HG03159 (cell line): ENCODE measurements at regions not wholly inside any gene's neighbourhood (a gene's known extent, or its start where the extent isn't known, plus 50 kb on each side); places are given as distances from the start of the nearest gene placed in this dataset.
"Not testable (repeated sequence)": the region's sequence is repeated elsewhere in the genome, so short reads cannot be mapped to it uniquely, and the experiment has no call there.

Experiments
- ATAC-seq: cut with Tn5 transposase; IDR thresholded peaks from one replicate; pipeline ENCODE4 v1.9.1; 2021; ENCODE audit warnings: mild to moderate bottlenecking, moderate library complexity; ENCODE audit not compliant: unreplicated experiment

- no peak for ATAC-seq
Measured at GRCh38 chr11:24108609-24109008, 388.2 kb upstream of the LUZP2 start.

GRCh38 chr11:24122291-24122690 is 374.6 kb upstream of the LUZP2 start:
- no peak for ATAC-seq

- no peak for ATAC-seq
Measured at GRCh38 chr11:24124876-24125275, 372.0 kb upstream of the LUZP2 start.

GRCh38 chr11:24131698-24132097 is 365.2 kb upstream of the LUZP2 start:
- ATAC-seq, result no peak

DNA sequence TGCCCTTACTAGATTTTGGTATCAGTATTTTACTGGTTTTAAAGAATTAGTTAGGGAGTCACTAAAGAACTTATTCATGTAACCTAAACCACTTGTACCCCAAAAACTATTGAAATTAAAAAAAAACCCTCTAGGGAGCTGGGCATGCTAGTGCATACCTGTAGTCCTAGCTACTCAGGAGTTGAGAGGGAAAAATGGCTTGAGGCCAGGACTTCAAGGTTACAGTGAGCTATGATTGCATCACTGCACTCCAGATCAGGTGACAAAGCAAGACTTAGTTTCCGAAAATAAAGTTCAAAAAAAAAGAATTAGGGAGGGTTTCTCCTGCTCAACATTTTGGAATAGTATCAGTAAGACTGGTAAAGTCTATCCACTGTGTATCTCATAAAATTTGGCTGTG is 364.4 kb upstream of the LUZP2 start:
- ATAC-seq, result no peak

GRCh38 chr11:24134879-24135589 is 361.8 kb upstream of the LUZP2 start:
- no peak for ATAC-seq

- no peak for ATAC-seq
Measured at GRCh38 chr11:24142062-24142461, 354.8 kb upstream of the LUZP2 start.

- ATAC-seq, result no peak
Measured at GRCh38 chr11:24145411-24145810, 351.4 kb upstream of the LUZP2 start.

DNA sequence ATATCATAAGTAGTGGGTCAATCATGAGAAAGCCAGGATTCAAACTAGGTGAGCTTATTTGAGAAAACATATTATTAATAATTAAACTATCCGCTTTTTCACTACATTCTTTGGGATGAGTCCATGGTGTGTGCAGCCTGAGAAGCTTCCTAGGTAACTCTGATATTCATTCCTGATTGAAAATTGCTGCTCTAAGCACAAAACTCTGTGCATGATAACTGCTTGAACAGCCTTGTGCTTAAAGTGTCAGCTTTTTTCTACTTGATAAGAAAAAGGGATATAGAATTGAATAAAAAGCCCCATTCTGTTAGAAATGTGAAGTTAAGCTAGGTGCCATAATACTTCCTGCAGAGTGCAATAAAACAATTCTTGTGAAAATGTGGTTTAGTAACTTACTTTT is 343.5 kb upstream of the LUZP2 start:
- ATAC-seq, result no peak

GRCh38 chr11:24155792-24156191 is 341.1 kb upstream of the LUZP2 start:
- ATAC-seq, result no peak

GRCh38 chr11:24157316-24157715 is 339.5 kb upstream of the LUZP2 start:
- ATAC-seq, result no peak

GRCh38 chr11:24161587-24161986 is 335.3 kb upstream of the LUZP2 start:
- ATAC-seq, result no peak

DNA sequence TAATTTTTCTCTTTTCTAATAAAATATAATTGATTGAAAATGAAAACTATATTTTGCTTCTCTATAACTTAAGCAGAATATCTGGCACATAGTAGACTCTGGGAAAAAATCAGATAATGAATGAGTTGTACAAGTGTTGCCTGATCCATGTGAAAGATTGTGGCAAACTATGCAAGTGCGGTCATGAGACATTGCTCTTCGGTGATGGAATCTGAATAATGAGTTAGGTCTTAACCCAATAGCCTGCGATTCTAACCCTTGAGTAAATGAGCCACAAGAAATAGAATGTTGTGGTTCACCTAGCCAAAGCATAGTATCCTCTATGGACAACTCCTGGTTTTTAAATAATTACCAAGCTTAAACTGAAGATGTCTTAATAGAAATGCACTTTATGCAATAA is 333.7 kb upstream of the LUZP2 start:
- ATAC-seq, result no peak

DNA sequence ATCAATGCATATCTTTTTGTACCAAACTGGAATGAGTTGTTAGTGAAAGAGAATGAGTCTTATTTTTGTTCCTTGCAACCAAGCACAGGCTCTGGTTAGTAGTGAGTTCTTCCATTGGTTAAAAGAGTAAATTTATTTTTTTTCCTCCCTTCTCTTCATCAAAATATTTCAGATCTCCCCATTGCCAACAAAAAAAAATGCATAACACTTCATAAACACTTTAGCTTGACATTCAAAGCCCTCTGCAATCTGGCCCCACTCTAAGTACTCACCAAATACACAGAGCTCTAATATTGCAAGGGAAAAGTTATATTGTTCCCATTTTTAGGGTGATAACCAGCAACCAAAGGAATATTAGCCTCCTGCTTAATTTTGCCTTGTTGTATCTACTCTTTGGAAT is 333.0 kb upstream of the LUZP2 start:
- ATAC-seq, result no peak

GRCh38 chr11:24171869-24172268 is 325.0 kb upstream of the LUZP2 start:
- ATAC-seq, result no peak

DNA sequence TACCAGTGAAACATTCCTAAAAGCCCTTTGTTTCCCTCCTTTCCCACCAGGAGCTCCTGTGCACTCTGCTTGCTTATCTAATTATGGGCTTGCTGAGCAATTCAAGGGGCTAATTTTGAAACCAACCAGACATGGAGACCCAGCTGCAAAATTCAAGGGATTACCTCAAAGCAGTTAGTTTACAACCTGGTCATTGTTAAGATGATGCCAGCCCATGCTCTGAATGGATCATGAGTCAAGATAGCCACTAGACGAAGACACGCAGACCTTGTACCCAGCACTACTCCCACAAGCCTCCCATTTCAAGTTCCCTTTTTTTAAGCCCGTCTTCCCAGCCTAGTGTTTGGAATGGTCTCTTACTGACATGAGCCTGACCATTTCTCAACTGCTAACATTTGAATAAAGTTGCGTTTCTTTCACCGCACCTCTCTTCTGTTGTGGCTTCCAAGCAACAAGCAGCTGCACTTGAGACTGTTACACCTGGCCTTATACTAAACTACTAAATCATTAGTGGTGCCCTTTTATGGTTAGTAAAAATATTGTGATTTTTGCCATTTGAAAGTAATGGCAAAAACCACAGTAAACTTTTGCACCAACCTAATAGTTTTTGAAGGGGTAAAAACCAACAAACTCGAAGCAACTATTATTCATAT is 315.3 kb upstream of the LUZP2 start:
- no peak for ATAC-seq

- ATAC-seq, result not testable (repeated sequence)
Measured at GRCh38 chr11:24185535-24185934, 311.3 kb upstream of the LUZP2 start.

DNA sequence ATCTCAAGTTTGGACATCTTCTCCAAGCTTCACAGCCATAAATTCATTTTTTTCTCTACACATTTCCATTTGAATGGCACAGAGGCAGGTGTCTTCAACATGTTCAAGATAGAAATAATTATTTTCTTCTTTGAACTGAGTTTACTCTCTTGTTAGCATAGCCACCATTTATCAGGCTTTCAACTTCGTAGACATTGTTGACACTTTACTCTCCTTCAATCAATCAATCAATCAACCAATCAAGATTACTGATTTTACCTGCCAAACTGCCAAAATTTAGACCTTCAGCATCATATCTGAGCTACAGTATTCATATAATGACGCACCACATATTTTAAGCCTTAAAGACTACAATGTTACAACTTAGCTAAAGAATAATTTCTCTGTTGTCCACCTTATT is 300.1 kb upstream of the LUZP2 start:
- ATAC-seq, result no peak

DNA sequence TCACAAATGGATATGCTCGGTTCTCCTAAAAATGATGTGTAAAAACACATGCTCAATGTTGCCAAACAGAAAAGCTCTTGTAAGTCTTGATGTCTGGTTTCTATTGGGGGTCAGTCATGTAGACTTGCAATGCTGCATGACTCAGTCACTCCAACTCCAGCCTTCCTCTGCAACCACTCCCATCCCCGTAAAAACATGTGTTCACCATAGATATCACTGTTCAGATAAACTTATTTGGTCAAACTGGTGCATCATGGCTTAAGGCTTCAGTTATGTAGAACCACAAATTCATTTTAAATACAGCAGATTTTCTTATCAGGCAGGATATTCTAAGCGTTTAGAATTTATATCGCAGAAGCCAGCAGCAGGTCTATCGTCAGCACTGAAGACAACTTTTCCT is 298.4 kb upstream of the LUZP2 start:
- ATAC-seq, result no peak

DNA sequence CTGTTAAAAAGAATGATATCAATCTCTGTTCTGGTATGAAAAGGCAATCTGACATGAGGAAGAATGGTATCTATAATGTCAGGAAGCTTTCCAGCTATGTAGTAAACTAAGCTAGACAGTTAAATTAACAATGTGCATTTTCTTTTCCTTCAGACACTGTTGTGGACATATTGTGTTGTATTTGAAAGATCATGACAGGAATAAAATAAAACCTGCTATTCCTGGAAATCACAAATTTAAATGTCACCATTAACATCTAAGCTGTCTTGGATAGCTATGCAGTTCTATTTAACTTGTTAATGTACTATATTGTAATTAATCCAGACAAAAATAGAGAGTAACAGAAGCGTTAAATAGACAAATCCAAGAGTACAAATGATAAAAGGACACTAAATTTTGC is 297.4 kb upstream of the LUZP2 start:
- ATAC-seq, result no peak

DNA sequence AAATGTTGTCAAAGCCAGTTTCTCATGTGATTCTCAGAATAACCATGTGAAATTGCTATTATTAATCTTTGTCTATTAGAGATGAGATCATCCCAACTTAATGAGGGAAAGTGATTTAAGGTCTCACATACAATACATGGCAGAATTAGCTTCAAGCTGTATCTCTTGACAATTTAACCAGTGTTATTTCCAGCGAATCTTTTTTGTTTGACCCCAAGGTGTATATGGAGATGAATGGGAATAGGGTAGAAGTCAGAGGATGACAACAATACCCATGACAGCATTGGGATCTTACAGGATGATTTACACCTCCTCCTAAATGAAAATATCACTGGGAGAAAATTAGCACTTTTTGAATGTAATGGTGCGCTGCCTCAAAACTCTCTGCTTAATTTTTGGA is 290.8 kb upstream of the LUZP2 start:
- ATAC-seq, result no peak

DNA sequence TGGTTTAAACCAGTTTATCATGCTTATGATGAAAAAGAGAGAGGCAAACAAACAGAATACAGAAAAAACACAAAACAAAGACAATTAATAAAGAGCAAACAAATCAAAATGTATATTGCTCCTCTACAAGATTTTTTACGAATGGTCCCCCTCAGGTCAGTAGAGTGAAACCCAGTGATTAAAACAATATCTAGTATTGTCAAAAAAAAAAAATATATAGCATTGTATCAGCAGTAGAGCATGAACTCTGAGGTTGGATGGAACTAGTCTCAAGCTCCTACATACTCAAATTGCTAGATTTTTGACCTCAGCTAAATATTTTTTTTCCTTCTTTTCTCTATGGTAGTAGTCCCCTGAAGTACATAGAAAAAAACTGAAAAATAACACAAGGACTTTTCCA is 290.3 kb upstream of the LUZP2 start:
- no peak for ATAC-seq

- ATAC-seq, result no peak
Measured at GRCh38 chr11:24216488-24216887, 280.4 kb upstream of the LUZP2 start.
